ENCODE measurements at regions not wholly inside any gene's neighbourhood (a gene's known extent, or its start where the extent isn't known, plus 50 kb on each side); places are given as distances from the start of the nearest gene placed in this dataset.

DNA sequence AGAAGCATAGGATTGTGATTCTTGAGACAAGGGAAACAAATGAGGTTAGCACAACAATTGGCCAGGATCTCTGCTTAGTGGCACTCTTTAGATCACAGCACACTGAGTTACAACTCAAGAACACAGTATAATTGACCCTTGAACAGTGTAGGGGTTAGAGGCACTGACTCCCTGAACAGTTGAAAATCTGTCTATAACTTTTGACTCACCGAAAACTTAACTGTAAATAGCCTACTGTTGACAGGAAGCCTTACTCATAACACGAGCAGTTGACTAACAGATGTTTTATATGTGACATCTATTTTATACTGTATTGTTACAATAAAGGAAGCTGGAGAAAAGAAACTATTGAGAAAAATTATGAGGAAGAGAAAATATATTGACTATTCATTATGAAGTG lies 296.1 kb downstream of the RERGL start:
- H2BK120ac ChIP-seq (ENCODE audit: low read depth, low read length, poor library complexity, severe bottlenecking): no peak overlapping the region
- TF ChIP-seq, protein P1, sequence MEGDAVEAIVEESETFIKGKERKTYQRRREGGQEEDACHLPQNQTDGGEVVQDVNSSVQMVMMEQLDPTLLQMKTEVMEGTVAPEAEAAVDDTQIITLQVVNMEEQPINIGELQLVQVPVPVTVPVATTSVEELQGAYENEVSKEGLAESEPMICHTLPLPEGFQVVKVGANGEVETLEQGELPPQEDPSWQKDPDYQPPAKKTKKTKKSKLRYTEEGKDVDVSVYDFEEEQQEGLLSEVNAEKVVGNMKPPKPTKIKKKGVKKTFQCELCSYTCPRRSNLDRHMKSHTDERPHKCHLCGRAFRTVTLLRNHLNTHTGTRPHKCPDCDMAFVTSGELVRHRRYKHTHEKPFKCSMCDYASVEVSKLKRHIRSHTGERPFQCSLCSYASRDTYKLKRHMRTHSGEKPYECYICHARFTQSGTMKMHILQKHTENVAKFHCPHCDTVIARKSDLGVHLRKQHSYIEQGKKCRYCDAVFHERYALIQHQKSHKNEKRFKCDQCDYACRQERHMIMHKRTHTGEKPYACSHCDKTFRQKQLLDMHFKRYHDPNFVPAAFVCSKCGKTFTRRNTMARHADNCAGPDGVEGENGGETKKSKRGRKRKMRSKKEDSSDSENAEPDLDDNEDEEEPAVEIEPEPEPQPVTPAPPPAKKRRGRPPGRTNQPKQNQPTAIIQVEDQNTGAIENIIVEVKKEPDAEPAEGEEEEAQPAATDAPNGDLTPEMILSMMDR (conservative IDR thresholded peaks at IDR 0.05): no peak
- H3K14ac ChIP-seq (ENCODE audit: insufficient read depth, low read length): no peak overlapping the region
- no peaks in the 10 kb centered on the region for H4K20me1 ChIP-seq (ENCODE audit: control insufficient read depth, insufficient read depth, insufficient read length)
- H4K5ac ChIP-seq (ENCODE audit: insufficient read length, low read depth, low read length): no peak overlapping the region
- no peak overlapping the region for H2BK20ac ChIP-seq (ENCODE audit: low read depth, low read length, poor library complexity, severe bottlenecking)
- Mint-ChIP-seq H3K36me3 (ENCODE audit: insufficient read depth in 1 of 3, low read depth in 3 of 3) (no peaks in the 10 kb centered on the region), H3K4me3 (no peak overlapping the region), H3K9me3 (no peaks in the 10 kb centered on the region), H3K27me3 (ENCODE audit: low read depth) (no peaks in the 10 kb centered on the region), H3K4me1 (peaks cover 6 to 8% of the 10 kb centered on the region in 2 experiments; a peak in 3 of 4 replicates), H3K27ac (no peak overlapping the region)
- H3K4ac ChIP-seq (ENCODE audit: low read depth, low read length): no peak overlapping the region
- no peaks in the 10 kb centered on the region for H3K79me1 ChIP-seq (ENCODE audit: insufficient read depth, low read depth, low read length, poor library complexity, severe bottlenecking)
- H4K8ac ChIP-seq (replicated peaks; ENCODE audit: insufficient read length, low read depth, low read length): no peak overlapping the region
- H3K23me2 ChIP-seq (ENCODE audit: insufficient read length, low read depth, low read length, poor library complexity, severe bottlenecking): no peaks in the 10 kb centered on the region
- no peak overlapping the region for H2BK12ac ChIP-seq (ENCODE audit: insufficient read length, low read depth, low read length)
- H2BK15ac ChIP-seq (ENCODE audit: low read depth, low read length): no peak overlapping the region
- no peaks in the 10 kb centered on the region for H3K4me1 ChIP-seq (ENCODE audit: insufficient read depth, low read length)
- no CpG with 5 or more reads among the region's 2 CpGs for WGBS (ENCODE audit: extremely low coverage, insufficient read length, low lambda C conversion rate)
- no peak overlapping the region for H3K18ac ChIP-seq (ENCODE audit: insufficient read length, low read depth, low read length)
- H3K23ac ChIP-seq (ENCODE audit: insufficient read length, low read depth, low read length): no peak overlapping the region
- no peak overlapping the region for H2AFZ ChIP-seq (ENCODE audit: low read length)
- no peak overlapping the region for H3K27ac ChIP-seq (ENCODE audit: insufficient read length, low read depth, low read length)
- H3T11ph ChIP-seq (ENCODE audit: low read length): no peak overlapping the region
- no peak overlapping the region for H3K9ac ChIP-seq (ENCODE audit: extremely low read depth, insufficient read length, low read length)
- H3K4me2 ChIP-seq (ENCODE audit: insufficient read depth, insufficient read length, low read length): no peak overlapping the region
- no peak overlapping the region for H3K56ac ChIP-seq (ENCODE audit: insufficient read length, low read depth, low read length)
- no peaks in the 10 kb centered on the region for H3K27me3 ChIP-seq (ENCODE audit: insufficient read depth, low read length)
- no peak for DNase-seq
- H3K9me3 ChIP-seq (ENCODE audit: control insufficient read depth, low read depth, low read length): no peaks in the 10 kb centered on the region
- H3K79me2 ChIP-seq (ENCODE audit: insufficient read depth, low read length): no peaks in the 10 kb centered on the region
- no peak overlapping the region for H2AK5ac ChIP-seq (ENCODE audit: insufficient read length, low read length)
- no peak overlapping the region for H4K91ac ChIP-seq (ENCODE audit: insufficient read length, low read depth, low read length)
- no peak overlapping the region for H2BK5ac ChIP-seq (ENCODE audit: insufficient read length, low read length)
